ENCODE measurements at regions not wholly inside any gene's neighbourhood (a gene's known extent, or its start where the extent isn't known, plus 50 kb on each side); places are given as distances from the start of the nearest gene placed in this dataset.

DNA sequence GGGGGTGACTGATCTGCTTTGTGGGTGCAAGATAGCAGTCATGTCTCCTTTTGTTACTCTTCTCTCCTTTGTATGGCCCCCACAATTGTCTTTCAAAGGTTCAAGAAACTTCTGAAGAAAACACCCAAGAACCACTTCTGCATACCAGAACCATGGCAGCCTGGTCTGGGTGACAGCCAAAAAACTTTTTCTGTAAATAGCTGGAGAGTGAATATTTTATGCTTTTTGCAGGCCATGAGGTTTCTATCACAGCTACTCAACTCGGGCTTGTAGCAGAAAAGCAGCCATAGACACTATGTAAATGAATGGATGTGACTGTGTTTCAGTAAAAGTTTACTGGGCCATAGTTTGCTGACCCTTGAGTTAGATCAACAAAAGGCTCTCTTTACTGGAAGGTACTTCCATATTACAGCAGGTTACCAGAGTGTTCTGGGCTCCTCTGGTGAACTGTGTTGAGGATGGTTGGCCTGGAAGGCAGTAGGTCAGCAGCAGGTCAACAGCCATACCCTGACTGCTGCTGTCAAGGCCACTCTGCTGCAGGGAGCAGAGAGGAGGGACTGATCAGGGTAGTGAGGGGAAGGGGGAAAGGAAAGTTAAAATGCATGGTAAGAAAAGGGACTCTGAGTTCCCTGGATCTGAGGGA lies 116.4 kb downstream of the GDAP2 start:
- DNase-seq, result no peak

Measured in amniotic stem cell (primary cell).